Amygdala (tissue), 56 donors: ENCODE measurements at regions not wholly inside any gene's neighbourhood (a gene's known extent, or its start where the extent isn't known, plus 50 kb on each side); places are given as distances from the start of the nearest gene placed in this dataset.
A peak's percentile ranks its signal among the peaks of the same experiment; 100 is the strongest.

ENCODE experiments used
- DNase-seq, 56 donors: peaks; one replicate each; lab custom pipeline; 2025; lab: John Stamatoyannopoulos, UW

GRCh38 chr19:31592456-31592855, 243.2 kb upstream of the TSHZ3 start:
- DNase-seq: peak in 1 of 56 donors; percentile 14

GRCh38 chr19:31594701-31595100, 245.5 kb upstream of the TSHZ3 start:
- no peak for DNase-seq

- peak in 1 of 56 donors; percentile 6 for DNase-seq
These were observed 246.3 kb upstream of the TSHZ3 start for GRCh38 chr19:31595521-31595920.

GRCh38 chr19:31596751-31597150, 247.5 kb upstream of the TSHZ3 start:
- DNase-seq: no peak

GRCh38 chr19:31597616-31598015, 248.4 kb upstream of the TSHZ3 start:
- no peak for DNase-seq

GRCh38 chr19:31598730-31599238, 249.5 kb upstream of the TSHZ3 start:
- DNase-seq: no peak

GRCh38 chr19:31600731-31601295, 251.6 kb upstream of the TSHZ3 start:
- DNase-seq: no peak

- DNase-seq: no peak
These were observed 252.6 kb upstream of the TSHZ3 start for GRCh38 chr19:31601855-31602254.

GRCh38 chr19:31602548-31602947, 253.3 kb upstream of the TSHZ3 start:
- no peak for DNase-seq

GRCh38 chr19:31604493-31605040, 255.3 kb upstream of the TSHZ3 start:
- no peak for DNase-seq

GRCh38 chr19:31610018-31610417, 260.8 kb upstream of the TSHZ3 start:
- DNase-seq: no peak

GRCh38 chr19:31611046-31611877, 262.0 kb upstream of the TSHZ3 start:
- DNase-seq: no peak

GRCh38 chr19:31612873-31613272, 263.6 kb upstream of the TSHZ3 start:
- DNase-seq: no peak

- DNase-seq: no peak
These were observed 264.5 kb upstream of the TSHZ3 start for GRCh38 chr19:31613683-31614219.

GRCh38 chr19:31616031-31616430, 266.8 kb upstream of the TSHZ3 start:
- DNase-seq: no peak

GRCh38 chr19:31617010-31617585, 267.9 kb upstream of the TSHZ3 start:
- no peak for DNase-seq

- no peak for DNase-seq
These were observed 275.8 kb upstream of the TSHZ3 start for GRCh38 chr19:31625056-31625455.

- DNase-seq: no peak
These were observed 276.3 kb upstream of the TSHZ3 start for GRCh38 chr19:31625575-31625974.

- DNase-seq: no peak
These were observed 277.7 kb upstream of the TSHZ3 start for GRCh38 chr19:31626941-31627340.

GRCh38 chr19:31627620-31628365, 278.6 kb upstream of the TSHZ3 start:
- DNase-seq: no peak
